Body of pancreas (tissue), 4 donors: ENCODE measurements at regions not wholly inside any gene's neighbourhood (a gene's known extent, or its start where the extent isn't known, plus 50 kb on each side); places are given as distances from the start of the nearest gene placed in this dataset.

Source experiments
- CTCF ChIP-seq, 7 experiments: fragments of 450-650 bp in 4 of 7; fragments of 200-600 bp in 3 of 7; sonication (generic) in 3 of 7; IDR thresholded peaks; one replicate each; pipeline ENCODE4 v1.5.1; 2016 to 2019; ENCODE audit warnings: antibody characterized with exemption in 7 of 7
- POLR2A ChIP-seq, 3 donors: fragments of 450-650 bp; IDR thresholded peaks; one replicate each; pipeline ENCODE4 v1.6.1; 2016; ENCODE audit warnings: antibody characterized with exemption in 3 of 3, mild to moderate bottlenecking in 2 of 3

GRCh38 chr12:127428420-127428819 is 838.5 kb upstream of the TMEM132C start:
- TF ChIP-seq CTCF (IDR thresholded peaks at IDR 0.05) (no peak), POLR2A (IDR thresholded peaks at IDR 0.05) (no peak)
